ENCODE measurements at regions not wholly inside any gene's neighbourhood (a gene's known extent, or its start where the extent isn't known, plus 50 kb on each side); places are given as distances from the start of the nearest gene placed in this dataset.

DNA sequence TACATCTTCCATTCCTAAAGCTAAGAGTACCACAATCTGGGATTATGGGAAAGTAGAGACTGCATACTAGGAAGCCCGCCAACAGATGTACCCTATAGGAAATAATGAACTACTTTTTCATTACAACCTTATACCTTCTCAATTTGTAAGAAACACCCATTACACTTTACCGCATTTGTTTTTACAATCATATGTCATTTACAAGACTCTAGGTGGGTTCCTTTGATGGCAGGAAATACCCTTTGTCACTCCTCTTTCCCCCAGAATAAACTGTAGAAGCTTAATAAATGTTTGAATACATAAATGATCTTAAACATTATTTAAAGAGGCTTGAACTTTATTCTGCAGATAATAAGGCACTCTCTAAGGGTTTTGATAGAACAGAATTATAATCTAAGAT is 150.1 kb upstream of the TGFBR2 start:
- TF ChIP-seq POLR2A (IDR thresholded peaks at IDR 0.05), result no peak
- no peak for TF ChIP-seq POLR2AphosphoS5 (IDR thresholded peaks at IDR 0.05)

Data from sigmoid colon (tissue), 4 donors.